ENCODE measurements at regions not wholly inside any gene's neighbourhood (a gene's known extent, or its start where the extent isn't known, plus 50 kb on each side); places are given as distances from the start of the nearest gene placed in this dataset.

- DNase-seq (ENCODE audit: low spot score) = no peak
- no peak overlapping the region for H3K27ac Mint-ChIP-seq (ENCODE audit: unreplicated experiment)
- TF ChIP-seq CTCF (IDR thresholded peaks at IDR 0.05; ENCODE audit: unreplicated experiment) = no peak
- H3K4me3 Mint-ChIP-seq (ENCODE audit: unreplicated experiment) = no peak overlapping the region
- no peaks in the 10 kb centered on the region for H3K9me3 Mint-ChIP-seq (ENCODE audit: unreplicated experiment)
- H3K36me3 Mint-ChIP-seq (ENCODE audit: low read depth, unreplicated experiment) = no peaks in the 10 kb centered on the region
- no peaks in the 10 kb centered on the region for H3K27me3 Mint-ChIP-seq (ENCODE audit: unreplicated experiment)
- no peaks in the 10 kb centered on the region for H3K4me1 Mint-ChIP-seq (ENCODE audit: unreplicated experiment)
Observed at GRCh38 chr6:48184648-48185047, 73.7 kb upstream of the PTCHD4 start.

DNA sequence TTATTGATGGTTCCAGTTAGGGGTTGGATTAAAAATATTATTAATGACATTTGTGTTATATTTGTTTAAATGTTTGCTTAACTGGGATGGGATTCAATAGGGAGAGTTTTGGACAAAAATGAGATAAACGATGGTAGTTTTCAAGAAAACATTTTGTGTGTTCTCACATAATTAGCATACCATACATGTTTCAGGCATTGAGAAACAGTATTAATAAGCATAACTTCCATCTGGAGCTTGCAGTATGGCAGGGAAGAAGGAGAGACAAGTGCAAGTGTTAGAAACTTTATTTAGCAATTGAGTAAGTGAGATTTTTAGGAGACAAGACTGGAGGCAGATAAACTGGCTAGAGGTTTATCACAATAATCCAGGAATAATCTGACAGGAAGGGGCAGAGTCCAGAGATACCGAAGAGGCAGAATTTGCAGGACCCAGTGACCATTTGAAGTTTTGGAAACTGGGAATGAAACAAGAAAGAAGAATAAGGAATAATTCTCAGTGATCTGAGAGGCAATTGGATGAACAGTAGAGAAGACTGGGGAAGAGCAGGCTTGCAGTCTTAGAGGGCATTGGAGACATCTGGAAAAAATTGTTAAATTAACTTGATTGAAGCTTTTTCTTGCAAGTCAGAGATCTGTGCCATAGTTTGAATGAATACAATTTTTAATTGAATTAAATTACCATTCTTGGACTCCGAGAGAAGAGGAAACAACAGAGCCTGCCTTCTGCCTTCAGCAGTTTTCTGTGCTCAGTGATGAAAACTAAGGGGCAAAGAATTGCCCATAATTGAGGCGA, 73.0 kb upstream of the PTCHD4 start:
- Mint-ChIP-seq H3K27ac (ENCODE audit: unreplicated experiment) (no peak overlapping the region), H3K4me1 (ENCODE audit: unreplicated experiment) (no peaks in the 10 kb centered on the region), H3K4me3 (ENCODE audit: unreplicated experiment) (no peak overlapping the region), H3K36me3 (ENCODE audit: low read depth, unreplicated experiment) (no peaks in the 10 kb centered on the region), H3K27me3 (ENCODE audit: unreplicated experiment) (no peaks in the 10 kb centered on the region), H3K9me3 (ENCODE audit: unreplicated experiment) (no peaks in the 10 kb centered on the region)
- no peak for TF ChIP-seq CTCF (IDR thresholded peaks at IDR 0.05; ENCODE audit: unreplicated experiment)
- no peak for DNase-seq (ENCODE audit: low spot score)

DNA sequence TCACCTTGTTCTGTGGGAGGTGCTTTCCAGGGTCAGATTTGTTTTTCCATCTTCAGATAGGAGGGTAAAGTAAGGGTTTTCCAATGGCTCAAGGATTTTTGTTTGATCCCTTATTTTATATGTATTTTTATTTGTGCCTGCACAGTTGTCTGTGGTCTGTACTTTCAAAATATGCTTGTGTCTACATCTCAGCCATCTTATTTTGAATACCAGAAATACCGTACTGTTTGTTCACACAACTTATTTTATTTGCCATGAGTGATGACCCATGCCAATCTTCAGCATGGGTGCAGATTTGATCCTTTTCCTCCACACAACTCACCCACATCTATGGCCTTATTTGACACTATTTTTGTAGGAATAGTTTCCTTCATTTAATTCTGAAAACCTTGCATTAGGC, 72.2 kb upstream of the PTCHD4 start:
- no peak for DNase-seq (ENCODE audit: low spot score)
- no peaks in the 10 kb centered on the region for H3K36me3 Mint-ChIP-seq (ENCODE audit: low read depth, unreplicated experiment)
- TF ChIP-seq CTCF (IDR thresholded peaks at IDR 0.05; ENCODE audit: unreplicated experiment) = no peak
- H3K4me1 Mint-ChIP-seq (ENCODE audit: unreplicated experiment) = no peaks in the 10 kb centered on the region
- H3K27ac Mint-ChIP-seq (ENCODE audit: unreplicated experiment) = no peak overlapping the region
- no peaks in the 10 kb centered on the region for H3K9me3 Mint-ChIP-seq (ENCODE audit: unreplicated experiment)
- no peaks in the 10 kb centered on the region for H3K27me3 Mint-ChIP-seq (ENCODE audit: unreplicated experiment)
- no peak overlapping the region for H3K4me3 Mint-ChIP-seq (ENCODE audit: unreplicated experiment)

DNA sequence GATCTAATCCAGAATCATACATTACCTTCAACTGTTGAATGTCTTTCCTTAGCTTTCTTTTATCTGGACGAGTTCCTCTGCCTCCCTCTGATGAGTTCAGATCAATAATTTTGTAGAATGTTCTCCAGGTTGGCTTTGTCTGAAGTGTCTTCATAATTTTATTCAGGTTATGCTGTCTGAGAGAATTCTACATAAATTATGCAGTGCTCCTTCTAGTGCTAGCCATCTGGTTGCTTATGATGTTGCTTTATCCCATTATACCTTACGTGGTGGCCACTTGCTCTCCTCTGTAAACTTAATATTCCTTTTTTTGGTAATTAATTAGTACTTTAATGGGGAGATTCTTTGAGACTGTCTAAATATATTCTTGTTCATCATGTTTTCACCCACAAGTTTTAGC, 67.7 kb upstream of the PTCHD4 start:
- no peaks in the 10 kb centered on the region for H3K36me3 Mint-ChIP-seq (ENCODE audit: low read depth, unreplicated experiment)
- H3K27me3 Mint-ChIP-seq (ENCODE audit: unreplicated experiment) = no peaks in the 10 kb centered on the region
- H3K9me3 Mint-ChIP-seq (ENCODE audit: unreplicated experiment) = no peaks in the 10 kb centered on the region
- TF ChIP-seq CTCF (IDR thresholded peaks at IDR 0.05; ENCODE audit: unreplicated experiment) = no peak
- H3K4me3 Mint-ChIP-seq (ENCODE audit: unreplicated experiment) = no peak overlapping the region
- DNase-seq (ENCODE audit: low spot score) = no peak
- H3K4me1 Mint-ChIP-seq (ENCODE audit: unreplicated experiment) = no peaks in the 10 kb centered on the region
- H3K27ac Mint-ChIP-seq (ENCODE audit: unreplicated experiment) = no peak overlapping the region

GRCh38 chr6:48177786-48178185, 66.8 kb upstream of the PTCHD4 start:
- H3K4me1 Mint-ChIP-seq (ENCODE audit: unreplicated experiment) = no peaks in the 10 kb centered on the region
- H3K27ac Mint-ChIP-seq (ENCODE audit: unreplicated experiment) = no peak overlapping the region
- no peak for DNase-seq (ENCODE audit: low spot score)
- TF ChIP-seq CTCF (IDR thresholded peaks at IDR 0.05; ENCODE audit: unreplicated experiment) = no peak
- H3K27me3 Mint-ChIP-seq (ENCODE audit: unreplicated experiment) = no peaks in the 10 kb centered on the region
- H3K9me3 Mint-ChIP-seq (ENCODE audit: unreplicated experiment) = no peaks in the 10 kb centered on the region
- no peaks in the 10 kb centered on the region for H3K36me3 Mint-ChIP-seq (ENCODE audit: low read depth, unreplicated experiment)
- H3K4me3 Mint-ChIP-seq (ENCODE audit: unreplicated experiment) = no peak overlapping the region
